Fibroblast of villous mesenchyme (primary cell): ENCODE measurements at regions not wholly inside any gene's neighbourhood (a gene's known extent, or its start where the extent isn't known, plus 50 kb on each side); places are given as distances from the start of the nearest gene placed in this dataset.

Experiments
- DNase-seq: peaks from one replicate; pipeline ENCODE4 v3.0.0-alpha.2; 2010; ENCODE audit warnings: low read depth
- H3K4me3 ChIP-seq: 2 replicates; pipeline ENCODE4 v1.5.1; 2011; ENCODE audit warnings: low read depth, mild to moderate bottlenecking, low read length
- TF ChIP-seq, protein P1 (sequence below): IDR thresholded peaks from 2 replicates; pipeline ENCODE4 v1.5.1; 2012; ENCODE audit warnings: low read depth, mild to moderate bottlenecking, low read length; ENCODE audit not compliant: insufficient read depth

DNA sequence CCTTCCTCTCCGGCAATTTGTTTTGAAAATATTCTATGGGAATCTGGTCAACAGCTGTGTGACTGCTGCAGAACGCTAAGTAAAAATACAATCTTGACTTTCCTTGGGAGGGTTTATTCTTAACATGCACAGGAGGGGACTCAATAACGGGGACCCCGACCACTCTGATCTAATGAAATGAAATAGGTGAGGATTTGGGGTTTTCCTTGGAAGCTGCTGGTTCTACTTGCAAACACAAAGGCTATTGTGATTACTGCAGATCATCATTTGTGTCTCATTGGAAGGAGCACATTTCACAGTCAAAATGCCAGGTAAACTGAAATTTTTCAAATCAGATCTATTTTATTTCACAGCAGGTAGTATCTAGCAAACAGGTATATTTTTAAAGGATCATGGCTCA is 366.1 kb downstream of the SHANK2 start:
- TF ChIP-seq, protein P1, sequence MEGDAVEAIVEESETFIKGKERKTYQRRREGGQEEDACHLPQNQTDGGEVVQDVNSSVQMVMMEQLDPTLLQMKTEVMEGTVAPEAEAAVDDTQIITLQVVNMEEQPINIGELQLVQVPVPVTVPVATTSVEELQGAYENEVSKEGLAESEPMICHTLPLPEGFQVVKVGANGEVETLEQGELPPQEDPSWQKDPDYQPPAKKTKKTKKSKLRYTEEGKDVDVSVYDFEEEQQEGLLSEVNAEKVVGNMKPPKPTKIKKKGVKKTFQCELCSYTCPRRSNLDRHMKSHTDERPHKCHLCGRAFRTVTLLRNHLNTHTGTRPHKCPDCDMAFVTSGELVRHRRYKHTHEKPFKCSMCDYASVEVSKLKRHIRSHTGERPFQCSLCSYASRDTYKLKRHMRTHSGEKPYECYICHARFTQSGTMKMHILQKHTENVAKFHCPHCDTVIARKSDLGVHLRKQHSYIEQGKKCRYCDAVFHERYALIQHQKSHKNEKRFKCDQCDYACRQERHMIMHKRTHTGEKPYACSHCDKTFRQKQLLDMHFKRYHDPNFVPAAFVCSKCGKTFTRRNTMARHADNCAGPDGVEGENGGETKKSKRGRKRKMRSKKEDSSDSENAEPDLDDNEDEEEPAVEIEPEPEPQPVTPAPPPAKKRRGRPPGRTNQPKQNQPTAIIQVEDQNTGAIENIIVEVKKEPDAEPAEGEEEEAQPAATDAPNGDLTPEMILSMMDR: no peak
- no peak for DNase-seq
- H3K4me3 ChIP-seq: no peak overlapping the region

- DNase-seq: no peak
- TF ChIP-seq, protein P1: no peak
- no peak overlapping the region for H3K4me3 ChIP-seq
These were observed 365.5 kb downstream of the SHANK2 start for GRCh38 chr11:70886676-70887541.

DNA sequence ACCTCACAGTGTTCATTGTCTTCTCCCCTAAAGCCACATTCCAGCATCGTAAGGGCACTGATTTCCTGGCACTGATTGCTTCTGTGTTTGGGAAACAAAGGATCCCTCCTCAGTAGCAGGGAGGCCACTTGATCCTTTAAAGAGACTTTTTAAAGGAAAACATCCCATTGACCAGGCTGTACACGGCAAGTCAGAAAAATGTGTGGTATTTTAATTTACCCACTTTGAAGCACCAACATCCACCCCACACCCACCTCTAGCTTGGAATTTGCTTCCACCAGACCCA is 364.9 kb downstream of the SHANK2 start:
- no peak for DNase-seq
- H3K4me3 ChIP-seq: no peak overlapping the region
- TF ChIP-seq, protein P1: no peak

DNA sequence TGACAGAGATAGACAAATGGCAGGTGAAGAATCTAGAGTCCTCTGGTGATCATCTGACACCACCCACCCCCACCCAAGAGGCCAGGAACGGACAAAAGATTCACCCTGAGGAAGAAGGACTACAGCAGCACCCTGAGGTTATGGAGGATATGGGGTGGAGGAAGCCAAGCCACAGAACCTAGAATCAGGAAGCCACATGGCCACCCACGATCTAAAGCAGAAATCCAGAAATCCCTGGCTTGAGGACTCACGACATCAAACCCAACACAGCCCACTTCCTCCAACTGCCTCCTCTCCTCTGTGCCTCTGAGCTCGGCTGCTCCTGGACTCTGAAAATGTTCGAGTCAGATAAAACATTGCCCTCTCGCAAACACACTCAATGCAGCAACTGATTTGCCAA is 364.3 kb downstream of the SHANK2 start:
- no peak for DNase-seq
- no peak overlapping the region for H3K4me3 ChIP-seq
- TF ChIP-seq, protein P1: no peak

DNA sequence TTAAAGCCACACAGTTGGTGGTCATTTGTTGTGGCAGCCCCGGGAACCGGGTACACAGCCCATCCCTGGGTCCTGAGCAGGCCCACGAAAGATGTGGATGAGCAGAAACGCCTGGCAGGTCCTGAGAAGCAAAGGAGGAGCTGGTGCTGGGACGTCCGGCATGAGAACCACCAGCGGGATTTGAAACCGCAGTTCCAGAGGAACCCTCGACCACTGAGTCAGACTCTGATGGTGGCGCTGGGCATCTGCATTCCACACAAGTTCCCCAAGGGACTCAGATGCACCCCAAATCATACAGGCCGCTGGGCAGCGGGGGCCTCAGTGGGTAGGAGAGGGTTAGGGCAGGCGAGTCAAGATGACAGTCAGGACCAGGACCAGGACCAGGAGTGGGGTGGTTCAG is 363.0 kb downstream of the SHANK2 start:
- TF ChIP-seq, protein P1: no peak
- no peak overlapping the region for H3K4me3 ChIP-seq
- DNase-seq: no peak

DNA sequence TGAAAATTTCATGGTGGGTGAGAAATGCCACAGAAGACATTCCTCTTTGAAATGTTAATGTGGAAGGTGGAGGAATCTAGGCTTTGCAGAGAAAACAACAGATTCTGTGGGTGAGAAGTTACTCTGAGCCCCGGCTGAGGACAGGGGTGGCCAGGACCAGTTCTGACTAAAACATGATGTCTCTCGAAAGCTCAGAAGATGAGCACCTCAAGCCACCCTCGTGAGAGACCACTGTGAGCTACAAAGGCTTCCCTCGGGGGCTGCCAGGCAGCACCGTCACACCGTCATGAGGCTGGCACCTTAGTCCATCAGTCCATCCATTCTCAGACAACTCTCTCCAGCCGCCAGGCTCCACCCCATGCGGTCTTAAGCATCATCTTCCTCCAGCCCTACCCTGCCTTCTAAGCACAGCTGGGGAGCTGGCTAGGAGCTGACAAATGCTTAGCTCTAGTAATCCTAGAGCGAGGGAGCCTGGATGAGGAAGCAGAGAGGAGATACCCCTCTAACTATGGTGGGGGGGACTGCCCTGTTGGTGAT is 360.5 kb downstream of the SHANK2 start:
- DNase-seq: no peak
- no peak overlapping the region for H3K4me3 ChIP-seq
- TF ChIP-seq, protein P1: no peak
